Muscle layer of duodenum (tissue), 2 donors: ENCODE measurements at regions not wholly inside any gene's neighbourhood (a gene's known extent, or its start where the extent isn't known, plus 50 kb on each side); places are given as distances from the start of the nearest gene placed in this dataset.

Experiments used
- H3K27ac ChIP-seq: one replicate; pipeline ENCODE4 v1.7.0; 2013; ENCODE audit warnings: mild to moderate bottlenecking, low read length
- H3K27me3 ChIP-seq: one replicate; pipeline ENCODE4 v1.7.0; 2013; ENCODE audit warnings: low read depth, mild to moderate bottlenecking, control low read depth, low read length
- H3K36me3 ChIP-seq, 2 donors: one replicate each; pipeline ENCODE4 v1.7.0; 2013; ENCODE audit warnings: low read length in 2 of 2, control low read depth in 1 of 2, mild to moderate bottlenecking in 1 of 2; ENCODE audit not compliant: insufficient read depth in 2 of 2, control insufficient read depth in 1 of 2
- H3K4me1 ChIP-seq, 2 donors: one replicate each; pipeline ENCODE4 v1.7.0; 2013; ENCODE audit warnings: low read length in 2 of 2, mild to moderate bottlenecking in 2 of 2, control low read depth in 1 of 2, moderate library complexity in 1 of 2; ENCODE audit not compliant: insufficient read depth in 2 of 2, control insufficient read depth in 1 of 2
- H3K4me3 ChIP-seq, 2 donors: one replicate each; pipeline ENCODE4 v1.7.0; 2013; ENCODE audit warnings: low read length in 2 of 2, low read depth in 1 of 2, mild to moderate bottlenecking in 1 of 2
- H3K9me3 ChIP-seq, 2 donors: one replicate each; pipeline ENCODE4 v1.7.0; 2013; ENCODE audit warnings: low read length in 2 of 2, control low read depth in 1 of 2, mild to moderate bottlenecking in 1 of 2; ENCODE audit not compliant: control insufficient read depth in 1 of 2
- donor health status: healthy.

DNA sequence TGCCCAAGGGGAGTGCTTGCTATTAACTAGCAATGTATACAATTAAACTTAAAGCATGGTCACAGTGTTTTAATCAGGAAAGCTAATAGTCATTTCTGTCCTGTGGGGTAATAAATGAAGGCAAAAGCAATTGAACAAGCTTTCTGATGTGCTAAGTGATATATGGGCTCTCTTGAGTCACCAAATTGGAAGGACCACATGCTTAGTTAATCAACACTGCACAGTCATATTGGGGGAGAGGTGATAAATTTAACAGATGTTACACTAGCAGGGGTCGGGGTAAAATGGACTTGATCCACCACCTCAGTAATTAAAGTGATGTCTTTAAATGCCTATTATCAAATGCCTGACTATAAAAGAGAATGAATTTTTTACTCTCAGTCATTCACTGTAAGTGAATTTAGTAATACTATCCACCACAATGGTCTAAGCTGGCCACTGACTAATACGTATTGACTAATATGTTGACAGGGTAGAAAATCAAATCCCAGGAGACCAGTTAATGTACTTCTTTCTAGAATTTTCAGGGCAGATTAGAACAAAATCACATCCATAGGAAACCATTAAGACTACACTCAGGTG lies 736.3 kb downstream of the RPS29 start:
- Histone ChIP-seq H3K27ac (no peak overlapping the region), H3K27me3 (no peaks in the 10 kb centered on the region), H3K9me3 (no peaks in the 10 kb centered on the region), H3K4me1 (no peaks in the 10 kb centered on the region), H3K36me3 (no peaks in the 10 kb centered on the region), H3K4me3 (no peak overlapping the region)

DNA sequence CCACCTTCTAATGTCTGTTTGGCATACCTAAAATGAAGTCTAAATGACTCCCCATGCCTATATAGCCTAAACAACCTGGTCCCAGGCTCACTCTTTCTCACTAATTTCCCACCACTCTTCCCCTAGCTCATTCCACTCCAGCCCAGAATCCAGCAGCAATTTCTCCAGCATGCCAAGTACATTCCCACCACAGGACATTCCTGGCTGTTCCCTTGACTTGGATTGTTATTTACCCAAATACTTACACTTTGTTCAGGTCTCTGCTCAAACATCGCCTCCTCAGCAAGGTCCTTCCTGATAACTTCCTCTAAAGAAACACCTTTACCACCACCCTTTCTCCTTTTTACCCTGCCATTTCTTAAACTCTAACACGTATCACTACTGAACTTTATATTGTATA lies 743.4 kb downstream of the RPS29 start:
- no peak overlapping the region for H3K27ac ChIP-seq
- H3K9me3 ChIP-seq: no peaks in the 10 kb centered on the region
- no peak overlapping the region for H3K4me3 ChIP-seq
- no peaks in the 10 kb centered on the region for H3K4me1 ChIP-seq
- no peaks in the 10 kb centered on the region for H3K36me3 ChIP-seq
- no peaks in the 10 kb centered on the region for H3K27me3 ChIP-seq

DNA sequence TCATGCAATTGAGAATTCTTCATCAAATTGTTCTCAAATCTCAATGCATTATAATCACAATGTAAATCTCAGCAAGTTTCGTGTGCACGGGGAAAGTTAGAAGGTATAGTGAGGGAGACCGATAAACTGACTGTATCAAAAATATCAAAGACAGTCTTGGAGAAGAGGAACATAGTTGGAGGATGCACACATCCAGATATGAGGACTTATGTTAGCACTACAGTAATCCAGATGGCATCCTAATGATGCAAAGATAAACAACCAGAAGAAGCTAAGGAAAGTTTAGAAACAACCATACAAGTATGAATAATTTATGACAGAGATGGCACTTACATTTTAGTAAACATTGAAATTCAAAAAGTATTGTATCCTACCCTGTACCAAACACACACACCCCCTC lies 760.1 kb downstream of the RPS29 start:
- H3K4me1 ChIP-seq: no peaks in the 10 kb centered on the region
- H3K4me3 ChIP-seq: no peak overlapping the region

DNA sequence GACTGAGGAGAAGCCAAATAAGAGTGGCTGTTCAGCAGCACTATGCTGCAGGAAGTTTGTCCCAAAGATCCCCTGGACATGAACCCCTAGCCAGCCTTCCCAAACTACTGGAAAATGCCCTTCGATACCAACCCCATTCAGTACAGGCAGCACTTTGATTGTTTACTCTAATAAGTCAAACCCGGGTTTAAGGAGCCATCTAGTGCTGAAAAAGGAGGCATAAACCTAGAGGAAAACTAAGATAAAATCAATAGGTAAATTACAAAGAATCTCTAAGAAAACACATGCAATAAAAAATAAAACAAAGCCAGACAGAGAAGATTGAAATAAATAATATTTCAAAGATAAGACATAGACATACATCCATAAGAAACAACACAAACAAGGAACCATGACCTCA lies 771.6 kb downstream of the RPS29 start:
- H3K27ac ChIP-seq: no peak overlapping the region
- no peaks in the 10 kb centered on the region for H3K9me3 ChIP-seq
- no peaks in the 10 kb centered on the region for H3K36me3 ChIP-seq
- no peaks in the 10 kb centered on the region for H3K4me1 ChIP-seq
- H3K27me3 ChIP-seq: no peaks in the 10 kb centered on the region
- no peak overlapping the region for H3K4me3 ChIP-seq

More for the DNA sequence above, 760.1 kb downstream of the RPS29 start:
- H3K27ac ChIP-seq: no peak overlapping the region
- no peaks in the 10 kb centered on the region for H3K27me3 ChIP-seq
- no peaks in the 10 kb centered on the region for H3K9me3 ChIP-seq
- H3K36me3 ChIP-seq: no peaks in the 10 kb centered on the region

DNA sequence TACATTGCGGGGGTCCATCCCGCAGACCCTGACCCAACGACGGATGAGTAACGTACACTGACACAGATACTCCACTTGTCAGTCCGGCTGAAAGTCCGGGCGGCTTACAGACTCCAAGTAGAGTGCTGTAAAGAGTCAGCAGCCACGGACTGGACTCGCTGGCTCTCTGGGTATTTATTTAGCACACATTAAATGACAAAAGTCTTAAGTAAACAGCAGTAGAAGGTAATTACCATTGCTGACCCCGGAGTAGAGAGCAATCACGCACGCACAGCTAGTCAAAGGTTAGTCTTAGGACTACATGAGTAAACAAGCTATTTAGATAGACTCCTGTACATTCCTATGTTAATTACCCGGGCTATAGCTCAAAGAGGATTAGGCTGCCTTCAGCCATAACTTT lies 780.9 kb downstream of the RPS29 start:
- peaks cover 0 to 10% of the 10 kb centered on the region in 2 donors for H3K9me3 ChIP-seq
- no peaks in the 10 kb centered on the region for H3K36me3 ChIP-seq
- no peak overlapping the region for H3K4me3 ChIP-seq
- no peaks in the 10 kb centered on the region for H3K4me1 ChIP-seq
- H3K27ac ChIP-seq: no peak overlapping the region
- H3K27me3 ChIP-seq: no peaks in the 10 kb centered on the region

DNA sequence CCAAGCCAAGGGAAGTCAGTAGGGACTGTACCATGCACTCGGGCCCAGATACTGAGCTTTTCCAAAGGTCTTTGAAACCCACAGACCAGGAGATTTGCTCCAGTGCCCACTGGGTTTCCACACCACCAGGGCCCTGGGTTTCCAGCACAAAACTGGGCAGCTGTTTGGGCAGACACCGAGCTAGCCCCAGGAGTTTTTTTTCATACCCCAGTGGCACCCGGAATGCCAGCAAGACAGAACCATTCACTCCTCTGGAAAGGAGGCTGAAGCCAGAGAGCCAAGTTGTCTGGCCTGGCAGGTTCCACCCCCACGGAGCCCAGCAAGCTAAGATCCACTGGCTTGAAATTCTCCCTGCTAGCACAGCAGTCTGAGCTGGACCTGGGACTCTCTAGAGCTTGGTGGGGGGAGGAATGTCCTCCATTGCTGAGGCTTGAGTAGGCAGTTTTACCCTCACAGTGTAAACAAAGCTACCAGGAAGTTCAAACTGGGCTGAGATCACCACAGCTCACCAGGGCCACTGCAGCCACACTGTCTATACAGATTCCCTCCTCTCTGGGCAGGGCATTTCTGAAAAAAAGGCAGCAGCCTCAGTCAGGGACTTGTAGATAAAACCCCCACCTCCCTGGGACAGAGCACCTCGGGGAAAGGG lies 793.7 kb downstream of the RPS29 start:
- Histone ChIP-seq H3K27ac (no peak overlapping the region), H3K4me1 (no peaks in the 10 kb centered on the region), H3K36me3 (no peaks in the 10 kb centered on the region), H3K27me3 (no peaks in the 10 kb centered on the region), H3K4me3 (no peak overlapping the region), H3K9me3 (no peaks in the 10 kb centered on the region)

DNA sequence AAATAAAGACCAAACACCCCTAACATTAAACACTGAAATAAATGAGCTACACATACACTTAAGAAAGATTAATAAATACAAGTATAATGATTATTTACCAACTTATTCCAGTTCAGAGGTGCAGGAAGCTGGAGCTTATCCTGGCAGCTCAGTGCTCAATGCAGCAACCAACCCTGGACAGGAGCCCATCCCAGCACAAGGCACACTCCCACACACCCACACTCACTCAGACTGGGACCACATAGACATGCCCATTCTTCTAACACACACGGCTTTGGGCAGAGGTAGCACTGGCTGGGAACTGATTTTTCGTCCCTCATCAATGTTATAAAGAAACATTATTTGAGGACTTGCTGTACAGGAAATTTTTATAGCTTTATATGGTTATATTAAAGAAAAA lies 797.4 kb downstream of the RPS29 start:
- no peak overlapping the region for H3K4me3 ChIP-seq
- H3K9me3 ChIP-seq: no peaks in the 10 kb centered on the region
- no peak overlapping the region for H3K27ac ChIP-seq
- H3K27me3 ChIP-seq: no peaks in the 10 kb centered on the region
- H3K4me1 ChIP-seq: no peaks in the 10 kb centered on the region
- no peaks in the 10 kb centered on the region for H3K36me3 ChIP-seq

DNA sequence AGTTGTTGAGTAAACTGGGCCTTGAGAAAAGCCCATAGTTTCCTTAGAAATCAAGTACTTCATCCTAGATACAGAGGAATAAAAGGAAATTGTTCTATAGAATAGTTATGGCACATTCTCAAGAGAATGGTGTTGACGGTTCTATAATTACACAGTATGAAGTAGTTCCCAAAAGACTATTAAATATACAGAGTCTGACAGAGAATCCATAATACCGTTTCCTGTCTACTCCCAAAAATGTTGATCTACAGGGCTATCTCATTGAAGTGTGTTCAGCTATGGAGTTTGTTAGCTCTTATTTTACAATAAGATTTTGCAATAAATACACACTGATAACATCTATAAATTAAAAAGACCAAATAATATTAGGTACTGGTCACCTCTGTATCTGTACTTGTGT lies 799.7 kb downstream of the RPS29 start:
- Histone ChIP-seq H3K4me3 (no peak overlapping the region), H3K4me1 (no peaks in the 10 kb centered on the region), H3K27ac (no peak overlapping the region), H3K27me3 (no peaks in the 10 kb centered on the region), H3K9me3 (no peaks in the 10 kb centered on the region), H3K36me3 (no peaks in the 10 kb centered on the region)

DNA sequence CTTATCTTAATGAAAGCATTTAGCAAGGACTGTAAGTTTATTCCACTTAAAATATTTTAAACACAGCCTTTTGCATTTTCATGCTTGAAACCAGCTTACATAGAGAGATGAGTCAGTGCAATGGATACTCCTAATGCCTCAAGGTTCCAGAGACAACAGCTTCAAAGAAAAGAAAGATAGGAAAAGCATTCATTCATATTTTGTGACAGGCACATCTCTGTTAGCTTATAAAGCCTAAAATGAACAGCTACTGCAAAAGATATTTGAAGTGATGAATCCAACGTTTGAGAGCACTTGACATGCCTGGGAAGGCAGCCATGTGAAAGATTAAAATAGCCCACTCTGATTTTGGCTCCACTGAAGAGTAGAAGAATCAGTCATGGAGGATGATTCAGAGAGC lies 814.5 kb downstream of the RPS29 start:
- H3K4me1 ChIP-seq: peaks cover 0 to 5% of the 10 kb centered on the region in 2 donors
- no peak overlapping the region for H3K27ac ChIP-seq
- H3K27me3 ChIP-seq: no peaks in the 10 kb centered on the region
- peaks cover 0 to 10% of the 10 kb centered on the region in 2 donors for H3K9me3 ChIP-seq
- H3K4me3 ChIP-seq: no peak overlapping the region
- no peaks in the 10 kb centered on the region for H3K36me3 ChIP-seq

DNA sequence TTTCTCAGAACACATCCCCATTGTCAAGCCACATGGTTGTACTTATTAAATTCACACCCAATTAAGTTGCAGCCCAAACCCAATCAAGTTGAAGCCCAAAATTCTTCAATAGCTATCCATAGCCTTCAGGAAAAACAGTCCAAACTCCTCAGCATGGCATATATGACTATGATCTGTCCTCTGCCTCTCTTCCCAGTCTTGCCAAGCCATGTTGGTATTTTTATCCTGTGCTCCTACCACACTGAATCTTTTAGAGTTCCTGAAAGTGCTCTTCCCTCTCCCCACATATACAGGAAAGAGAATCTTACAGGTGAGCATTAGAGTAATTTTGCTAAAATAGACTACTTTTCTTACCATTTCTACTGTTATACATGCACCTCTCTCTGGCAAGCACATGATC lies 834.9 kb downstream of the RPS29 start:
- no peaks in the 10 kb centered on the region for H3K36me3 ChIP-seq
- H3K4me3 ChIP-seq: no peak overlapping the region
- H3K27me3 ChIP-seq: no peaks in the 10 kb centered on the region
- no peaks in the 10 kb centered on the region for H3K9me3 ChIP-seq
- no peak overlapping the region for H3K27ac ChIP-seq
- no peaks in the 10 kb centered on the region for H3K4me1 ChIP-seq

DNA sequence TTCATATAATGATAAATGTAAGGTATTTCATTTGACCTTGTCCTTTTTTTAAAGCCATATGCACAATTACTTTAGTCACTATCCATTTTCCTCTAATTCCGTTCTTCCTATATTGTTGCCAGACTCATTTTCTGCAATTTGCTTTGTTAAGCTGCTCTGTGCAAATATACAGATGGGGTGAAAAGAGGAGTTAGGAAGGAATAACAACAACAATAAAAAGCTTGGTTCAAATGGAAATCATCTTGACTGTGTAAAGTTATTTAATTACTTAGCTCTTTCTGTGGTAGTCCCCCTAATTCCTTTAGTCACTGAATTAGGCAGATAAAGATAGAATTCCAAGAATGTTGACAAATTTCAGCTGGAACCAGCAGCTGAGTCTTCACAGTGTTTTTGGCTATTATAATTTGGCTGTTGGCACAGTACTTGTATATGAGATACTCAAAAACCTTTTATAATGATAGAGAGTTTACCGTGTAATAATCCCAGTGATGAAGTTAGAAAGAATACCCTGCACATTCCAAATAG lies 838.0 kb downstream of the RPS29 start:
- H3K9me3 ChIP-seq: no peaks in the 10 kb centered on the region
- H3K27me3 ChIP-seq: no peaks in the 10 kb centered on the region
- no peaks in the 10 kb centered on the region for H3K4me1 ChIP-seq
- no peaks in the 10 kb centered on the region for H3K36me3 ChIP-seq
- no peak overlapping the region for H3K4me3 ChIP-seq
- H3K27ac ChIP-seq: no peak overlapping the region
